ENCODE measurements at regions not wholly inside any gene's neighbourhood (a gene's known extent, or its start where the extent isn't known, plus 50 kb on each side); places are given as distances from the start of the nearest gene placed in this dataset.

DNA sequence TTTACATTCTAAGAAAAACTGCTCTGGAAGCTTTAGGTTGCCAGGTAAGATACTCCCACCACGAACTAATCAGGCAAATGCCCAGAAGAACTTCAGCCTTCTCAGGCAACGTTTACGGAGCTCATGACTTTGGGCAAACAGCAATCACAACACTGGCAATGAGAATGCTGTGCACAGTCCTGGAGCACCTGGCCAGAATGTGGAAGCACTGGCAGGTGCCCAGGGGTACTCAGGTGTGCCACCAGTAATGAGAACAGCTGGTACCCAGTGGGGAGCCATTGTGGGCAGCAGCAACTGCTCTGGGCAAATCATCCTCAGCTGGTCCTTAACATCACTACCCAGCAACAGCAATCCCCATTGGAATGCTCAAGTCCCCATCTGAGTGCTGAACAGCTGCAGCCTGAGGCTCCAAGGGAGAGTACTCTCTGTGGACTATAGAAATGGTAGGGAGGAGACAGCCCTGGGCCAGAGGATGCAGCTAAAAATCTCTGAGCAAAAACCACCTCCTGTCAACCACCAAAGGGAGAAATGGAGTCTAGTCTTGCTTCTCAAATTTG, 210.0 kb downstream of the FOXO1 start:
- DNase-seq (ENCODE audit: low read depth): no peak

DNA sequence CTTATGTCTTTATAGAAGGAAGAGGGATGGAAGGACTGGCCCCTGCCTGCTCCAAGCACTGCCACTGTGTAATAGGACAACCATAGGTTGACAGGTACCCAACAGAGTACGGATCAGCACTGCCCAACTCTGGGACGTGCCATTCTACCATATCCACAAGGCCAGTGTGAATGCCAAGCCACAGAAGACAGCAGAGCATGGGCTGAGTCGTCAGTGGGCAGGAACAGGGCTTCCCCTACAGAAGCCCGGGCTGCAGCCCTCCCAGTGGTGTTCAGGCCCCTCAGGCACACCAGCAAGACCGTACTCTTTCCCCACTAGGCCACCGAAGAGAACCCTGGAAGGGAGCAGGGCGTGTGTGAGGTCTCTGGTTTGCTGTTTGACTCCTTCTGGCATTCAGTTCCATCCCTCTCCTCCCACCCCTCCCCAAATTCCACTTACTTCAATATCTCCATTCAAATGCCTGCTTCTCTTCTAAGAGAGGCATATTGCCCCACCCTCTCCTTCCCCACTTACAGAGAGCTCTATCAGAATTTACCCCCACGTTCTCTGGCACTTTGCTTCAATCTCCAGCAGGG, 209.4 kb downstream of the FOXO1 start:
- DNase-seq (ENCODE audit: low read depth): no peak

DNA sequence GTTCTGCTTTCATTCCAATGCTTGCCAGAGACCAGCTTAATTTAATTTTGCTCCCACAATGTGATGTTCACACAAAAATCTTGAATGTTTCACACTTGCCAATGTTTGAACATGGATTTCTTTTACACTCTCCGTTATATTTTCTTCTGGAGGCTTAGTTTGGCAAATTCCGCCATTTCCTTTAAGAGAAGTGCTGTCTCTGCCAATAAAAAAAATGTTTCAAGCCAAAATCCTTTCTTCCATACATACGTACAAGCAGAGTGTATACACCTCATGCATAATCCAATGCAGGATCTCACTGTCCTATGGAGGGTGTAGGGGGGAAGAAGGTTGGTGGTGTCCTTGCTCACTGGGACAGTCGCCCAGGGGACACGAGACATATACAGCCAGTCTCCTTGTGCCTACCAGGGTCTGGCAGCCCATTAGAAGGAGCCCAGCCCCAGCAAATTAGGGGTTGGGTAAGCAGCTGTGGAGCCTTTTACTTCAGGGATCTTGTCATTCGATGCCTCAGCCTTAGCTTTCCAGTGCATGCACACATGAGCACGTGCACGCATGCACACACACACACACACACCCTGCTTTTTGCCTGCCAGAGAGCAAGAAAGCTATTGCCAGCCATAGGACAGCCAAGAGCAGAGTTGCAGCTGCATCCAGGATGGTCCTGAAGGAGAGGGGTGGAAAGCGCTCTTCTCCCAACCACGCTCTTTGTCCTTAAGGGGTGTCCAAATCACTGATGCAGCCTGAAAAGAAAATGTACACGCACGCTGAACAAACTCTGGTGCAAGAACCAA, 208.3 kb downstream of the FOXO1 start:
- DNase-seq (ENCODE audit: low read depth): no peak

DNA sequence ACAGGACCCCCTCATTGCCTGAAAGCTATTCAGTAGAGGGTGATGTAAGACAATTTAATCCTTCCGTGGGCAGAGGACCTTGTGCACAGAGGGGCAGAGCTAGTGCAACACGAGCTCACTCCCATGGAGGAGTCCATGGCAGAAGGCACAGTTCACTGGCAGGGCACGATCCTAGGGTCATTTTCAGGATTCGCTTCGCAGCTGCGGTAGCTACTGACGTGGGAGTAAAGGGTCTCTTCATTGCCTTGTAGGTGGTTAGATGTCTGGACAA, 207.8 kb downstream of the FOXO1 start:
- no peak for DNase-seq (ENCODE audit: low read depth)

DNA sequence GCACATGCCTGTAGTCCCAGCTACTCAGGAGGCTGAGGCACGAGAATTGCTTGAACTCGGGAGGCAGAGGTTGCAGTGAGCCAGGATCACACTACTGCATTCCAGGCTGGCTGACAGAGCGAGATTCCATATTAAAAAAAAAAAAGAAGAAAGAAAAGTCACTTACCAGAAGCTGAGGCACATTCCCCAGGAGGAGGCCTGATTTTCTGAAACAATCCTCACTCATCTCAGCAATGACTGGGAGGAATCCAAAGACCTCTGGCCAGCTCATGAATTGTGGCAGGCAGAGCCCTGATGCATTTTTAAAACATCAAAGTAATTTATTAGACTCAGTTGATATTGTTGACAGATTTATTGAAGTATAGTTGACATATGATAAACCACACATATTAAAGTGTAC, 206.3 kb downstream of the FOXO1 start:
- no peak for DNase-seq (ENCODE audit: low read depth)

DNA sequence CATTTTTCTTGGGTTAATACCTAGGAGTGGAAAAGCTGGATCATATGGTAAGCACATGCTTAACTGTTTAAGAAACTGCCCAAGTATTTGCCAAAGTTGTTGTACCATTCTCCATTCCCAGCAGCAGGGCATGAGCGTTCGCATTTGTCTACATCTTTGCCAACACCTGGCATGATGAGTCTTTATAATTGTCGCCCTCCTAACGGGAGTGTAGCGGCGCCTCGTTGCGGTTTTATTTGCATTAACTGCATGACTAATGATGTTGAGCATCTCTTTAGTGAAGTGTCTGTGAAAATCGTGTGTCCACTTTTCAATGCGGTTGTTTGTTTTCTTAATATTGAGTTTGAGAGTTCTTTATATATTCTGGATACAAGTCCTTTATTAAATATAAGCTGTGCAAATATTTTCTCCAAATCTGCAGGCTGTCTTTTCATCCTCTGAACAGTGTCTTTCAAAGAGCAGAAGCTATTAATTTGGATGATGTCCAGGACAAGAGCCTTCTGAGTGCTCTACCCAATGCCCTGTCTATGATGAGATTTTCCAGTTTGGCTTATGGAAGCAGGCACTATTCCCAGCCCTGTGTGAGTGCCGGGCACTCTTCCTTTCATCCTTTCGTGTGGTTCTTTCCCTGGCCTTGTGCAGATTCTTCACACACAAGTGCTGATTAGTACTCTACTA, 202.0 kb downstream of the FOXO1 start:
- DNase-seq (ENCODE audit: low read depth): no peak

DNA sequence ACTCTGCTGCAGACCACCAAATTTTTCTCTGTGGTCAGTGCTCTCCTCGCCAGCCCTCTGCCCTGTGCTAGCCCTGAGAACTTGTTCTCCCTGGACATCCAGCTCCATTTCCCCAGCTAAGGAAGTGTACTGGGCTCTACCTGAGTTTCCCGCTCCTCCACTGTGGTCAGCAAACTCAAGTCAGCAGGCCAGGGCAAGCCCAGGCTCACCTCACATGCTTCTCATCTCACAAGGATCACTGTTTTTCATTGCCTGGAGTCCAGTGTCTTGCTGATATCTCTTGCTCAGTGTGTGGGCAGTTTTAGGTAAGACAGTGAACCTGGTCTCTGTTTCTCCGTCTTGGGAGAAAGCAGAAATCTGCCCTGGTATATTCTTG, 201.4 kb downstream of the FOXO1 start:
- DNase-seq (ENCODE audit: low read depth): no peak

DNA sequence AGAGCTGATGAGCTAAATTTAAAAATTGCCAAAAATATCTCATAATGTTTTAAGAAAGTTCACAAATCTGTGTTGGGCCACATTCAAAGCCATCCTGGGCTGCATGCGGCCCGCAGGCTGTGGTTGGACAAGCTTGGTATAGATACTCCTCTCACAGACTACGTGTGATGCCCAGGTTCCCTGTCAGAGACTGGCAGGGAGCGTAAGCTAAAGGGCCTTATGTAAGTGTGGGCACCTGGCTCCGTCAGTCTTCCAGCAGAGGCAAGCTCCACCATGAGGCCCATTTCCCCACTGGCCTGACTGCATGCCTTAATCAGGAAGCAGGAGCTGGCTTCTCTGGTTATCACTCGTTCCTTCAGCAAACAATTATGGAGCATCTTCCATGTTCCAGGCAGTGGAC, 200.2 kb downstream of the FOXO1 start:
- DNase-seq (ENCODE audit: low read depth): no peak

DNA sequence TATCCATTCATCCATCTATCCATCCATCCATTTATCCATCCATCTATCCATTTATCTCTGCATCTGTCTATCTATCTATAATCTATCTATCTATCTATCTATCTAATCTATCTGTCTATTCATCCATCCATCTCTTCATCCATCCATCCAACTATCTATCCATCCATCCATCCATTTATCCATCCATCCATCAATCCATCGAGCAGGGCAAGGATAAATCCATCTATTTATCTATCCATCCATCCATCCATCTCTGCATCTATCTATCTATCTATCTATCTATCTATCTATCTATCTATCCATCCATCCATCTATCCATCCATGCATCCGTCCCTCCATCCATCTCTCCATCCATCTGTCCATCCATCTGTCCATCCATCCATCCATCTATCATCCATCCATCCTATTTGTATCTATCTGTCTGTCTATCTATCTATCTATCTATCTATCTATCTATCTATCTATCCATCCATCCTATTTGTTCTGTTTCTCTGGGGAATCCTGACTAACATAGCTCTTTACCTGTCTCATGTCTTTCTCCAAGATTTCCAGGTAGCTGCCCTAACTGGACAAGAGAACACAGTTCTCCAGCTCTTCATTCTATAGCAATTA, 198.1 kb downstream of the FOXO1 start:
- DNase-seq (ENCODE audit: low read depth): no peak

DNA sequence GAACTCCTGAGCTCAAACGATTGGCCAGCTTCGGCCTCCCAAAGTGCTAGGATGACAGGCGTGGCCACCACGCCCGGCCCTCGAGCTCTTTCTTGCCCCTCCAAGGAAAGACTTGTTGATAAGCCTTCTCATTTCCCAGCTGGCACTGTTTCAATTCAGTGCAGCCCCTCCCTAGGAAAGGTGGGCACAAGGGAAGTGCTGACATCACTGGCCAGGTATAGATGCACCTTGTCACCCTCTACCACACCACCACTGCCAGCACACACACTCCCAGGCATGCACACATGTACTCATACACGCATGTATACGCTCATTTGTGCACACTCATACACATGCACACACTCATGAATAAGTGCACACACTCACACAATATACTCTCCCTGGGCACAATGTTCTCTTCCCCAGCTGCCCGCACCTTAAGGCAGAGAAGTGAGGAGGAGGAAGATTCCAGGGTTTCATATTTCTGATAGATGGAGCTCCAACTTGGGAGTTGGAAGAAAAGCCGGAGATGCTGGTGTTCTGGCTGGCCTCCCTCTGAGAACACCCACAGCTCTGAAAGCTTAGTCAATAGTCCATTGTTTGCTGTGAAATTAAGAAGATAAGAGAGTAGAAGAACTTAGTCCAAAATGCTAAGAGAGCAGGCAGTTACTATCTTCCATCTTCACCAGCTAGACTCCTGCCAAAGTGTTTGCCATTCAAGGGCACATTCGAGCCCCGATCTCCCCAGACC, 196.7 kb downstream of the FOXO1 start:
- no peak for DNase-seq (ENCODE audit: low read depth)

DNA sequence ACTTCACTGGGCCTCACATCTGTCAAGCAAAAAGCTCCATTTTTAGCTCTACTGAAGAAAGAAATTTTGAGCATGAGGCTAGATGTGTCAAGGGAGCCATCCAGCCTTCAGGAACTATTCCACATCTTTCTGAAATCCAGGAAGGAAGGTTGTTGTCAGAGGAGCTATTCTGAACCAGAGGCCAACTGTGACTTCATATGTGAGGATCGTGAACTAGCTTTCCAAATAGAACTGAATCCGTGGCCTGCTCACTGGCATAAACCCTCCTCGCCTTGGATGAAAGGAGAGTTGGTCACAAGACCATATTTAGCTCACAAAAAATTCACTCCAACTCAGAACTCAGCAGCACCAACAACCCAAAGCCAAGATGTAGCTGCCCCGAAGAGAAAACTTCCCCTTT, 195.8 kb downstream of the FOXO1 start:
- no peak for DNase-seq (ENCODE audit: low read depth)

DNA sequence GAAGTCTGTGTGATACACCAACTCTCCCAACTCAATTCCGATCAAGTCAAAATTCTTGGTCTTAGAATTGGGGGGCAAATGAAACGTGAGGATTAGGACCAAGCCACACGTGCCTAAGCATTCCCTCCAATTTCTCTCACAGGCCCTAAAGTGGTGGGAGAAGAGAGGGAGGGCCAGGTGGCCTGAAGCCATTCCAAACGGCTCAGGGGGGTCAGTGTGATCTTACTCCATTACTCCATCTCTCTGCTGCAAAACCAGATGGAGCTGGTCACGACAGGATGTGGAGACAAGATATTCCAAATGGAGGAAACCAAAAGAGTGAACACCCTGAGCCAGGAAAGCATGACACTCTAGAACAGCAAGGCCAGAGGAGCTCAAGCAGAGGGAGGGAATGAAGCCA, 195.4 kb downstream of the FOXO1 start:
- DNase-seq (ENCODE audit: low read depth): no peak

DNA sequence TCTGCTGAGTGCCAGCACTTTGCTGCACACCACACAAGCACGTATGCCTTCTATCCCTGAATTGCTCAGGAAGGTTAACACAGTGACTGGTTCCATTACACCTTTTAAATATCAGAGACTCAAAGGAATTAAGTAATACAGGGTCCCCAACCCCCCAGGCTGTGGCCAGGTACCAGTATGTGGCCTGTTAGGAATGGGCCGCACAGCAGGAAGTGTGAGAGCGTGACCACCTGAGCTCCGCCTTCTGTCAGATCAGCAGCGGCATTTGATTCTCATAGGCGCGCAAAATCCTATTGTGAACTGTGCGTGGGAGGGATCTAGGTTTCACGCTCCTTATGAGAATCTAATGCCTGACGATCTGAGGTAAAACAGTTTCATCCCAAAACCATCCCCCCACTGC, 194.5 kb downstream of the FOXO1 start:
- no peak for DNase-seq (ENCODE audit: low read depth)

DNA sequence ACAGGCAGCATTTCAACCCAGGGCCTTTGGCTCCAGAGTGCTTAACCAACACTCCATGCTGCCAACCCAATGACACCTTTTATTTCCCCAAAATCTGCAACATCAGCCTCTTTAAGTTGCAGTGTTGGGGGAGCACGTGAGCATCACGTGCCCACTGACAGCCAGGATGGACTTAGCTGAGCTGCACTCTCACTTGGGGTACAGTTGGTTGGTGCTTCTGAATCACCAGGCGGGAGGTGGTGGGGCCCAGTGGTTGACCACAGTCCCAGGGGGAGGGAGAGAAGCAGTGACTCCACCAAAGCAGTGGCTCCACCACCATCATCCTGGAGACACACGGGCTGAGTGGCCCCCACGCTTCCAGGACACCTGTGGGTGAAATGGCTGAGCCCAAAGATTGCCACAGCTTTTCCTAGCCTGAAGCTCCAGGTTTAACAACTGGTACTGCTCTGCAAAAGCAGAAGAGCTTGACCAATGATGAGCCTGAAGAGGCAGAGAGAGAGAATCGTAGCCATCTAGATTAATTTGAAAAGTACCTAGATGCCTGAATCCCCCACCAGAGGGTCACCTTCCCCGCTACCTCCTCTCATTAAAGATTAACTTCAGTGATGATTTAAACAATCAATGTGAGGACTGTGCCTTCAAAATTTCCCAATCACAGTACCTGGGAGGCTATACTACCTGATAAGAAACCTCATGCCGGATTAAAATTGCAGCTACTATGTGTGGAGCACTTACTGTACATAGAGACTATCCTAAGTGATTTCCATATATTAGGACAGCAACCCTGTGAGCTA, 193.8 kb downstream of the FOXO1 start:
- DNase-seq (ENCODE audit: low read depth): no peak

DNA sequence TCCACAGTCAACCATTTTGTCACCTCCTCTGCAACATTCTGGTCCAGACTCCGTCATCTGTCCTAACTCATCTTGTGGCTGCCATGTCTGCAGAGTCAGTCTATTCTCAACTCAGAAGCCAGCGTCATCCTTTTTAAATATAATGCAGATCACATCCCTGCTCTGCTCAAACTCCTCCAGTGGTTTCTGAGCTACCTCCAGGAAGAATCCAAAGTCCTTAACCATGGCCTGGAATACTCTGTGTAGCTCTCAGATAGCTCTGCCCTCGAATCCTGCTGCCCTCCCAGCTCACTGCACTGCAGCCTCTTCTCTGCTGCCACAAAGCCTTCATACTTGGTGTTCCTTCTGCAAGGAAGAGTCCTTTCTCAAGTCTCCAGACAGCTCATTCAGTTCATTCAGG, 190.8 kb downstream of the FOXO1 start:
- DNase-seq (ENCODE audit: low read depth): no peak

DNA sequence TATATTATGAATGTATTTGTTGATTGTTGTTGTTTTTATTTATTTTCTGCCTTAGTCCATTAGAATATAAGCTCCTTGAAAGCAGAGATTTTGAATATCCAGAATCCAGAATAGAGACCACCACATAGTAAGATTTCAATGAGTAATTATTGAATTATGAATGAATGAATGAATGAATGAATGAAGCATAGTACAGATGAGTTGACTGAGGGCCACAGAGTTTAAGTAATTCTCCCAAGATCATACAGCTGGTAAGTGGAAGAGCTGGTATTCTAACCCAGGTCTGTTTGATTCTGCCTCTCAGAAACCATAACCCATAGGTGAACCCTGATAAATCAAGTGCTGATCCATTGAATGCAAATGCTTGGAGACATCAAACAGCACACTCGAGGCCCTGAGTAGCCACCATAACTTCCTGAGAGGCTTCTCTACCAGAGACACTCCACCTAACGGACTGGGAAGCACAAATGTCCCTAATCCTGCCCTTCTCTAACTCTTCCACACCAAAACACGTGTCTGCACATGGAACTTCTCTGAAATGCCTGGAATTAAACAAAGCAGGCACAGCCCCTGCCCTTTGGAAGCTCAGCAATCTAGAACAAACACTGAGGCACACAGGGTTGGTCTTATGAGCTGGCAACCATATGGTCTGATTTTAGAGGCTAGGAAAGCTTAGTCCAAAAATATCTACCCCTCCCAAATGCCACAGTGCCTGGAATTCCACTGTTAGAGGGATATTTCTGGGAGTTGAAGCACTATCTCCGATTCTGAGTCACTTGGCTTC, 190.1 kb downstream of the FOXO1 start:
- DNase-seq (ENCODE audit: low read depth): no peak

DNA sequence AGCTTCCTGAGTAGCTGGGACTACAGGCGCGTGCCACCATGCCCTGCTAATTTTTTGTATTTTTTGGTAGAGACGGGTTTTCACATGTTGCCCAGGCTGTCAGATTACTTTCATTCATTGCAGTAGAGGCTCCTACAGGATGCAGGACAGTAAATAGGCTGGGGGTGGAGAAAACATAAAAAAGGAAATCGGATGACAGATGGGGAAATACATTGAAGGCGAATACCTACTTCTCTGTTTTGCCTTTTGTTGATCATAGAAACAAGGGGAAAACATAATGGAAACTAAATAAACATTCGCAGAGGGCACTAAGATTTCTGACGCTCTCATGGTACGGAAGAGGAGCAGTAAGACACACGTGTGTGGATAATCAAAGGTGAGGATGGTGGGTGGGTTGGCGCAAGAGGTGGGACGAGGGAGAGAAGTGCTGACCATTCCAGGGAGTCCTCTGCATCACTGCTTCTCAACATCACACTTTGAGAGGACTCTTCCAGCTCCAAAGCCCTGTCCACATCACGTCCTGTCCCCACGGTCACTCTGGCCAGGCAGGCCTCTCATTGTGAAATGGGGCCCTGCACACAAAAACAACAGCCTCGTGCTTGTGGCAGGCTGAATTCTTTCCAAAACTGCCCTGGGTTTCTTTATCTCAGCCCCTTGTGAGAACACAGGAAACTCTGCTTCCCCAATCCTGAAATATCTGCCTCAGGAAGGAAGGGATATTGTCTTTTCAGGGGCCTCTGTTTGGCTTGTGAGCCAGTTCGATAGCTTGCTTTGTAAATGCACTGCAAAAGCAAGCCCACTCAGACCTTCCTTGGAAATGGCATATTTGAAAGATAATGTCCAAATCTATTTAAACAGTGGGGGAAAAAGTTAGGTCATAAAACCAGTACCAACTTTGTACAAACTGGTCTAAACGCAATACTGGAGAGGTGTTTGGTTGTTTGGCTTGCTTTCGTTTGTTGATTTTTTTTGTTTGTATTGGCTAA, 188.5 kb downstream of the FOXO1 start:
- DNase-seq (ENCODE audit: low read depth): no peak

DNA sequence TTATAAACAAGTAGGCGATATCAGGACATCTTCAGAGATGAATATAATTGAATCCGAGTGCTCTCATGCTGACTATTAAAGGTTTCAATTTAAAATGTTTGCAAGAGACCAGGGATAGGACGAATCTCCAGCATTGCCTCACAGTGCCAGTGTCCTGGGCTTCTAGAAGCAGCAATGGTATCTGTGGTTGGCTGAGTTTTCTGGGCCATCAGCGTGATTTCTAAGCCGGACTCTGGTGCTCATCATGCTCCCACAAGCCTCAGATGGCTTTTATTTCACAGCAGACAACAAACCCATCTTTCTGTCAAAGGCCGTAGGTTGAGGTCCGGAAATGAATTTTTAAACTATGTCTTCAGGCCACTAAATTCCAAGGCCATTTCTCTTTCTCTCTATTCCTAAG, 187.7 kb downstream of the FOXO1 start:
- DNase-seq (ENCODE audit: low read depth): no peak

DNA sequence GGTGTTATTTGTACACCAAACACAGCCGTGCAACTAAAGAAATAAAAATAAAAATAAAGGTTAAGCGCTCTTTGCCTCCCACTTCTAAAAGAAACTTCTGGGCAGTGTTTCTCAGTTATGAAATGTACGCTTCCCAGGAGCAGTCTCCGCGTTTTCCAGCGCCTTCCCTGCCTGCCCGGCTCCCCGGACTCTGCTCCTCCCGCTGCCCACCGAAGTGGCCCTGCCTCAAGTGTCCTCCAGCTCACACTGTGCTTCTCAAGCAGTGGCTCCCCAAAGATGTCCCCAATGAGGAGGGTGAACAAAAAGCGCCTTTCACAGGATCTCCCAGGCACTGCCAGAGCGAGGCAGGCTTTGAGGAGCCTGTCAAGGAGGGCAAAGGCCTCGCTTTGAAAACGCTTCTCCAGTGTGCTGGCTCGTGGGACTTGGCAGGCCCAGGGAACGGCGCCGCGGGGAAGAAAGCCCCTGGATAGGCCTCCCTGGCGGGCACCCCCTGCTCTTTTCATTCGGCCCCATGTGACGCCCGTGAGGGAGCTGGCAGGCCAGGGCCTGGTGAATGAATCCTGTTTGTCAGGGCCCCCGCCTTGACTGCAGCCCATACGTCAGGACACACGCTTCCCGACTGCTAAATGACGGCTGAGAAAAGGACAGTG, 187.1 kb downstream of the FOXO1 start:
- no peak for DNase-seq (ENCODE audit: low read depth)
